NCI-H69 (cell line): ENCODE measurements at regions not wholly inside any gene's neighbourhood (a gene's known extent, or its start where the extent isn't known, plus 50 kb on each side); places are given as distances from the start of the nearest gene placed in this dataset.
"Not testable (repeated sequence)": the region's sequence is repeated elsewhere in the genome, so short reads cannot be mapped to it uniquely, and the experiment has no call there.

Experiments used
- DNase-seq: peaks from one replicate; lab custom pipeline; 2025; lab: John Stamatoyannopoulos, UW

GRCh38 chr6:72457738-72458137 is 164.1 kb upstream of the KCNQ5 start:
- no peak for DNase-seq

GRCh38 chr6:72458521-72458920 is 163.3 kb upstream of the KCNQ5 start:
- DNase-seq: no peak

- DNase-seq: no peak
Measured at GRCh38 chr6:72461144-72461543, 160.7 kb upstream of the KCNQ5 start.

GRCh38 chr6:72464246-72464645 is 157.6 kb upstream of the KCNQ5 start:
- no peak for DNase-seq

- DNase-seq: no peak
Measured at GRCh38 chr6:72464791-72465691, 156.8 kb upstream of the KCNQ5 start.

- DNase-seq: no peak
Measured at GRCh38 chr6:72466471-72466870, 155.4 kb upstream of the KCNQ5 start.

- peak; percentile 36 for DNase-seq
Measured at GRCh38 chr6:72466971-72467566, 154.8 kb upstream of the KCNQ5 start.

GRCh38 chr6:72469406-72469983 is 152.4 kb upstream of the KCNQ5 start:
- not testable (repeated sequence) for DNase-seq

GRCh38 chr6:72476051-72476450 is 145.8 kb upstream of the KCNQ5 start:
- no peak for DNase-seq

GRCh38 chr6:72476646-72477045 is 145.2 kb upstream of the KCNQ5 start:
- no peak for DNase-seq

GRCh38 chr6:72495441-72495840 is 126.4 kb upstream of the KCNQ5 start:
- DNase-seq: no peak

- no peak for DNase-seq
Measured at GRCh38 chr6:72497186-72497585, 124.7 kb upstream of the KCNQ5 start.

GRCh38 chr6:72500669-72501068 is 121.2 kb upstream of the KCNQ5 start:
- DNase-seq: no peak

- DNase-seq: no peak
Measured at GRCh38 chr6:72504406-72504805, 117.5 kb upstream of the KCNQ5 start.

- no peak for DNase-seq
Measured at GRCh38 chr6:72505446-72505845, 116.4 kb upstream of the KCNQ5 start.

GRCh38 chr6:72519871-72520270 is 102.0 kb upstream of the KCNQ5 start:
- DNase-seq: no peak

- no peak for DNase-seq
Measured at GRCh38 chr6:72521684-72522083, 100.2 kb upstream of the KCNQ5 start.

- DNase-seq: peak; percentile 83
Measured at GRCh38 chr6:72522735-72523141, 99.1 kb upstream of the KCNQ5 start.

GRCh38 chr6:72524011-72524645 is 97.7 kb upstream of the KCNQ5 start:
- peak; percentile 89 for DNase-seq

GRCh38 chr6:72525821-72526510 is 95.9 kb upstream of the KCNQ5 start:
- no peak for DNase-seq

GRCh38 chr6:72530152-72530551 is 91.7 kb upstream of the KCNQ5 start:
- no peak for DNase-seq

GRCh38 chr6:72530750-72531149 is 91.1 kb upstream of the KCNQ5 start:
- no peak for DNase-seq
